Lower leg skin (tissue), 3 donors: ENCODE measurements at regions not wholly inside any gene's neighbourhood (a gene's known extent, or its start where the extent isn't known, plus 50 kb on each side); places are given as distances from the start of the nearest gene placed in this dataset.

Experiments
- CTCF ChIP-seq, 3 donors: fragments of 450-650 bp; IDR thresholded peaks; one replicate each; pipeline ENCODE4 v1.5.1; 2016; ENCODE audit warnings: antibody characterized with exemption in 3 of 3, mild to moderate bottlenecking in 3 of 3, moderate library complexity in 2 of 3
- POLR2A ChIP-seq, 2 donors: fragments of 450-650 bp; IDR thresholded peaks; one replicate each; pipeline ENCODE4 v1.6.1; 2016 to 2017; ENCODE audit warnings: antibody characterized with exemption in 2 of 2, mild to moderate bottlenecking in 1 of 2, moderate library complexity in 1 of 2

GRCh38 chr1:219505886-219506285, 107.0 kb downstream of the ZC3H11B start:
- TF ChIP-seq POLR2A (IDR thresholded peaks at IDR 0.05) (no peak), CTCF (IDR thresholded peaks at IDR 0.05) (no peak)
